K562 (cell line): ENCODE measurements at regions not wholly inside any gene's neighbourhood (a gene's known extent, or its start where the extent isn't known, plus 50 kb on each side); places are given as distances from the start of the nearest gene placed in this dataset.

Experiments used
- ATAC-seq: fragments of 200-7000 bp; cut with Tn5 transposase; 3 replicates; pipeline ENCODE4 v1.9.1; 2020; ENCODE audit warnings: moderate library complexity
- BruUV-seq: library from RNA; stranded (reverse); fragments of 400-500 nt; replicated peaks from 2 replicates; lab custom pipeline; 2021; lab: Mats Ljungman, UMichigan
- CTCF ChIA-PET: fragments of 300-600 bp; formaldehyde crosslinking; extraction: SDS; loops from one replicate; lab custom pipeline; 2021; ENCODE audit warnings: low intra/inter-chr PET ratio; lab: Yijun Ruan, JAX
- POLR2A ChIA-PET: fragments of 300-600, 350-650 bp; sonication (Branson Sonifier 250); formaldehyde crosslinking; extraction: SDS; loops from one replicate; lab custom pipeline; 2021; ENCODE audit warnings: antibody characterized with exemption, inconsistent platforms; lab: Yijun Ruan, JAX
- DNase-seq, 4 experiments: peaks; one replicate each; pipeline versions ENCODE4 v3.0.0 to v3.0.0-alpha.2; 2011 to 2018; ENCODE audit warnings: low spot score in 3 of 4, mixed read lengths in 3 of 4; ENCODE audit errors: extremely low read depth in 1 of 4
- FAIRE-seq: peaks from 2 replicates; lab custom pipeline; 2011; peaks lifted over from hg19 to GRCh38; lab: Jason Lieb, UNC
- H2AFZ ChIP-seq: 2 replicates; pipeline ENCODE4 v1.6.0; 2011; ENCODE audit warnings: low read depth, low read length, control low read depth, inconsistent platforms
- H3K27ac ChIP-seq: fragments of 200-600 bp; 3 replicates; pipeline ENCODE4 v1.8.0; 2011; ENCODE audit warnings: low read depth, mild to moderate bottlenecking, control low read depth, inconsistent platforms, low read length, moderate library complexity, mixed read lengths; ENCODE audit errors: extremely low read depth
- H3K27me3 ChIP-seq, 2 experiments: fragments of 300-600 bp in 1 of 2; 2 replicates in 1 of 2; 3 replicates in 1 of 2; pipeline versions ENCODE4 v1.6.0 to v1.8.0; 2011; ENCODE audit warnings: inconsistent platforms in 2 of 2, low read length in 2 of 2, mild to moderate bottlenecking in 1 of 2, mixed read lengths in 1 of 2, moderate library complexity in 1 of 2; ENCODE audit not compliant: control insufficient read depth in 2 of 2, insufficient read depth in 2 of 2
- H3K36me3 ChIP-seq: fragments of 300-600 bp; 3 replicates; pipeline ENCODE4 v1.8.0; 2011; ENCODE audit warnings: mild to moderate bottlenecking, low read length, inconsistent platforms; ENCODE audit not compliant: control insufficient read depth, insufficient read depth
- H3K4me1 ChIP-seq, 2 experiments: fragments of 200-600 bp in 1 of 2; replicated peaks in 1 of 2; 2 replicates in 1 of 2; 3 replicates in 1 of 2; pipeline versions ENCODE4 v1.5.1 to v1.8.0; 2011; ENCODE audit warnings: inconsistent platforms in 2 of 2, low read length in 2 of 2, mild to moderate bottlenecking in 1 of 2, mixed read lengths in 1 of 2, moderate library complexity in 1 of 2; ENCODE audit not compliant: control insufficient read depth in 2 of 2, insufficient read depth in 2 of 2
- H3K4me2 ChIP-seq: 2 replicates; pipeline ENCODE4 v1.6.1; 2011; ENCODE audit warnings: low read length, control low read depth, inconsistent platforms, mixed read lengths; ENCODE audit not compliant: insufficient read depth
- H3K4me3 ChIP-seq: fragments of 200-600 bp; sonication (generic), shearing (Covaris generic); 2 replicates; pipeline ENCODE4 v1.5.1; 2016; ENCODE audit warnings: control low read depth, inconsistent platforms
- H3K79me2 ChIP-seq: fragments of 200-600 bp; 3 replicates; pipeline ENCODE4 v1.8.0; 2011; ENCODE audit warnings: low read length, inconsistent platforms; ENCODE audit not compliant: control insufficient read depth, insufficient read depth
- H3K9ac ChIP-seq, 2 experiments: 2 replicates each; pipeline versions ENCODE4 v1.6.0 to v1.6.1; 2011; ENCODE audit warnings: low read depth in 2 of 2, low read length in 2 of 2, control low read depth in 1 of 2, inconsistent platforms in 1 of 2, mild to moderate bottlenecking in 1 of 2, mixed read lengths in 1 of 2; ENCODE audit not compliant: insufficient read depth in 1 of 2
- H3K9me1 ChIP-seq: one replicate; pipeline ENCODE4 v1.6.0; 2011; ENCODE audit warnings: inconsistent platforms, mild to moderate bottlenecking, low read length, moderate library complexity; ENCODE audit not compliant: control insufficient read depth, insufficient read depth
- H3K9me3 ChIP-seq: replicated peaks from 2 replicates; pipeline ENCODE4 v1.5.1; 2011; ENCODE audit warnings: low read depth, low read length, inconsistent platforms; ENCODE audit not compliant: control insufficient read depth, insufficient read depth
- H4K20me1 ChIP-seq: replicated peaks from 2 replicates; pipeline ENCODE4 v1.6.1; 2011; ENCODE audit warnings: low read length, inconsistent platforms, mixed read lengths; ENCODE audit not compliant: control insufficient read depth, insufficient read depth
- ASH1L ChIP-seq: fragments of 450-650 bp; IDR thresholded peaks from 2 replicates; pipeline ENCODE4 v1.6.1; 2018; ENCODE audit warnings: borderline replicate concordance, mild to moderate bottlenecking, low read depth; ENCODE audit not compliant: partially characterized antibody
- CBFA2T2 ChIP-seq: fragments of 450-650 bp; conservative IDR thresholded peaks from 2 replicates; pipeline ENCODE4 v1.6.1; 2017; ENCODE audit warnings: mild to moderate bottlenecking
- E2F5 ChIP-seq: sonication (generic); formaldehyde crosslinking; IDR thresholded peaks from 2 replicates; pipeline ENCODE4 v1.8.0; 2022; ENCODE audit warnings: mild to moderate bottlenecking, missing genetic modification reagents
- MEF2D ChIP-seq: conservative IDR thresholded peaks from 2 replicates; pipeline ENCODE4 v1.6.1; 2016; ENCODE audit warnings: low read depth, missing genetic modification characterization, missing compliant biosample characterization
- SAP30 ChIP-seq: fragments of 200-600 bp; sonication (generic); IDR thresholded peaks from 2 replicates; pipeline ENCODE4 v1.6.1; 2012; ENCODE audit warnings: borderline replicate concordance, low read depth, mild to moderate bottlenecking, moderate library complexity, low read length, control low read depth, inconsistent platforms; ENCODE audit not compliant: insufficient read depth, poor library complexity, severe bottlenecking
- TAF9B ChIP-seq: fragments of 450-650 bp; IDR thresholded peaks from 2 replicates; pipeline ENCODE4 v1.6.1; 2018; ENCODE audit warnings: mild to moderate bottlenecking; ENCODE audit not compliant: partially characterized antibody
- YY1 ChIP-seq, 3 experiments: IDR thresholded peaks; 2 replicates each; pipeline ENCODE4 v1.6.1; 2011; ENCODE audit warnings: low read length in 2 of 3, mild to moderate bottlenecking in 2 of 3, moderate library complexity in 2 of 3, borderline replicate concordance in 1 of 3, control low read depth in 1 of 3, low read depth in 1 of 3; ENCODE audit not compliant: insufficient read depth in 3 of 3, insufficient replicate concordance in 2 of 3, control insufficient read depth in 1 of 3, insufficient read length in 1 of 3; ENCODE audit errors: extremely low read depth in 1 of 3
- ZBTB11 ChIP-seq, 3 experiments: fragments of 200-800 bp in 1 of 3; fragments of 250-450 bp in 1 of 3; fragments of 450-650 bp in 1 of 3; sonication (Bioruptor Pico) in 1 of 3; sonication (Bioruptor generic) in 1 of 3; formaldehyde crosslinking in 1 of 3; IDR thresholded peaks; 2 replicates each; pipeline versions ENCODE4 v1.6.1 to v1.8.0; 2016 to 2022; ENCODE audit warnings: mild to moderate bottlenecking in 2 of 3, missing genetic modification characterization in 2 of 3, missing compliant biosample characterization in 1 of 3, moderate library complexity in 1 of 3
- ZNF212 ChIP-seq: fragments of 450-650 bp; formaldehyde crosslinking; IDR thresholded peaks from 2 replicates; pipeline ENCODE4 v1.4.0; 2020; ENCODE audit warnings: mild to moderate bottlenecking
- ZNF444 ChIP-seq: fragments of 250-450 bp; sonication (Bioruptor Pico); IDR thresholded peaks from 2 replicates; pipeline ENCODE4 v1.4.0; 2020; ENCODE audit warnings: mild to moderate bottlenecking, moderate library complexity
- ZNF830 ChIP-seq: fragments of 250-450 bp; sonication (Bioruptor Pico); IDR thresholded peaks from 2 replicates; pipeline ENCODE4 v1.5.0; 2021; ENCODE audit warnings: mild to moderate bottlenecking
- ZZZ3 ChIP-seq: fragments of 450-650 bp; IDR thresholded peaks from 2 replicates; pipeline ENCODE4 v1.6.1; 2016; ENCODE audit warnings: antibody characterized with exemption, mild to moderate bottlenecking, moderate library complexity
- WGBS: fragments of 100-300 bp; shearing (Covaris generic); methylation state at CpG from one replicate; pipeline ENCODE4 v1.1.6; 2016; ENCODE audit warnings: low coverage, mixed read lengths; ENCODE audit not compliant: insufficient coverage; ENCODE audit errors: missing lambda C conversion rate; 5-methylcytosine and 5-hydroxymethylcytosine counted together
- in situ Hi-C: fragments of 300-500 bp; cut with MboI; formaldehyde crosslinking; loops from 4 replicates; pipeline ENCODE4 v1.15.0; 2018; ENCODE audit warnings: inconsistent platforms, mixed read lengths
- intact Hi-C: fragments of 100-400 bp; cut with micrococcal nuclease; formaldehyde crosslinking; loops from 2 replicates; pipeline ENCODE4 v1.14.2; 2022
- TF ChIP-seq, protein P1 (sequence below): fragments of 450-650 bp; formaldehyde crosslinking; IDR thresholded peaks from 2 replicates; pipeline ENCODE4 v1.4.0; 2022; ENCODE audit warnings: mild to moderate bottlenecking, moderate library complexity

- no peak for TF ChIP-seq ZBTB11 (CRISPR knock-in tag; IDR thresholded peaks at IDR 0.05)
- TF ChIP-seq, all 486 proteins: peak for 0
Observed at GRCh38 chr5:4662756-4663155, 477.4 kb upstream of the ADAMTS16 start (continued).

DNA sequence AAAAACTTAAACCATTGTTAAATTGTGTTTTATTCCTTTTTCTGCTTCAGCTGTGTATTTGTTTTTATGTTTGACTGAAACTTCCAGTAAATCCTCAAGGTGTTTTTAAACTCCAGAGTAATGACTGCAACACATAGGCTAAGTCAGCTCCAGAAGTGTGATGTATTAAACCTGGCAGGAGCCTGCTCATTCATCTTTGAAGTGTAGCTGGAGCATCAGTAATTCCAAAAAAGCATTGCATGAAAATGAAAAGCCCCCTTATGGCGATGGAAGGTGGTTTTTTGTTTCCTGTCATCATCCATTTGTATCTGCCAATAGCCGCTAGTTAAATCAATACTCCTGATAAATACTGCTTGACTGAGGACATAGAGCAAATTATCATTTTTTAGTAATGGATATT lies 474.2 kb upstream of the ADAMTS16 start:
- no TSS peak for BruUV-seq
- ChIA-PET POLR2A (no interaction called here), CTCF (no interaction called here)
- H3K4me1 ChIP-seq, result no peaks in the 10 kb centered on the region
- DNase-seq (no peak), FAIRE-seq (no peak), ATAC-seq (no peak)
- H3K4me2 ChIP-seq, result no peak overlapping the region
- H3K9me1 ChIP-seq, result no peaks in the 10 kb centered on the region
- no peak overlapping the region for H2AFZ ChIP-seq
- WGBS, result 0% methylated on average over 2 of the region's 2 CpGs
- H4K20me1 ChIP-seq, result no peaks in the 10 kb centered on the region
- H3K27ac ChIP-seq, result no peak overlapping the region
- H3K4me3 ChIP-seq, result no peak overlapping the region
- peaks cover 2% of the 10 kb centered on the region; the same call in 1 of the 2 replicates for H3K9me3 ChIP-seq
- no peaks in the 10 kb centered on the region for H3K27me3 ChIP-seq
- no peaks in the 10 kb centered on the region for H3K79me2 ChIP-seq
- intact Hi-C loops (no loop called here), in situ Hi-C loops (no loop called here)
- no peak overlapping the region for H3K9ac ChIP-seq
- H3K36me3 ChIP-seq, result no peaks in the 10 kb centered on the region
- TF ChIP-seq YY1 (IDR thresholded peaks at IDR 0.05; ENCODE audit: borderline replicate concordance in 1 of 3, control insufficient read depth in 1 of 3, extremely low read depth in 1 of 3, insufficient read depth in 3 of 3, insufficient read length in 1 of 3, insufficient replicate concordance in 2 of 3, low read depth in 1 of 3, low read length in 2 of 3), result no peak
- no peak for TF ChIP-seq ZZZ3
- TF ChIP-seq, protein P1, sequence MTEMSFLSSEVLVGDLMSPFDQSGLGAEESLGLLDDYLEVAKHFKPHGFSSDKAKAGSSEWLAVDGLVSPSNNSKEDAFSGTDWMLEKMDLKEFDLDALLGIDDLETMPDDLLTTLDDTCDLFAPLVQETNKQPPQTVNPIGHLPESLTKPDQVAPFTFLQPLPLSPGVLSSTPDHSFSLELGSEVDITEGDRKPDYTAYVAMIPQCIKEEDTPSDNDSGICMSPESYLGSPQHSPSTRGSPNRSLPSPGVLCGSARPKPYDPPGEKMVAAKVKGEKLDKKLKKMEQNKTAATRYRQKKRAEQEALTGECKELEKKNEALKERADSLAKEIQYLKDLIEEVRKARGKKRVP (CRISPR knock-in tag), result no peak
- no peak for TF ChIP-seq MEF2D (tag)
- TF ChIP-seq TAF9B, result no peak
- TF ChIP-seq ZNF444 (CRISPR knock-in tag), result no peak
- TF ChIP-seq ZNF212 (CRISPR knock-in tag), result no peak
- TF ChIP-seq SAP30, result no peak
- TF ChIP-seq ZNF830, result no peak
- no peak for TF ChIP-seq CBFA2T2
- TF ChIP-seq ASH1L, result no peak
- TF ChIP-seq E2F5, result no peak
